GM23338 (cell line): ENCODE measurements at regions not wholly inside any gene's neighbourhood (a gene's known extent, or its start where the extent isn't known, plus 50 kb on each side); places are given as distances from the start of the nearest gene placed in this dataset.

Source experiments
- CREB1 ChIP-seq: fragments of 250-450 bp; sonication (Bioruptor Pico); IDR thresholded peaks from 2 replicates; pipeline ENCODE4 v1.5.0; 2020; ENCODE audit warnings: low read depth, mild to moderate bottlenecking, moderate library complexity
- CTCF ChIP-seq, 2 experiments: fragments of 200-600 bp in 1 of 2; sonication (generic) in 1 of 2; conservative IDR thresholded peaks; 2 replicates each; pipeline versions ENCODE4 v1.5.1 to v1.6.1; 2016 to 2017; ENCODE audit warnings: antibody characterized with exemption in 2 of 2, low read depth in 2 of 2, mild to moderate bottlenecking in 2 of 2, moderate library complexity in 1 of 2
- ETS1 ChIP-seq: IDR thresholded peaks from 2 replicates; pipeline ENCODE4 v1.6.1; 2016; ENCODE audit warnings: antibody characterized with exemption
- EZH2 ChIP-seq: fragments of 200-600 bp; sonication (generic); IDR thresholded peaks from one replicate; pipeline ENCODE4 v1.8.0; 2017; ENCODE audit warnings: antibody characterized with exemption, mild to moderate bottlenecking, low read depth; ENCODE audit not compliant: unreplicated experiment
- EZH2phosphoT487 ChIP-seq: fragments of 200-600 bp; sonication (generic); IDR thresholded peaks from one replicate; pipeline ENCODE4 v1.8.1; 2018; ENCODE audit warnings: antibody characterized with exemption; ENCODE audit not compliant: unreplicated experiment
- JUNB ChIP-seq: IDR thresholded peaks from one replicate; pipeline ENCODE4 v1.6.1; 2016; ENCODE audit warnings: antibody characterized with exemption; ENCODE audit not compliant: unreplicated experiment
- NANOG ChIP-seq: IDR thresholded peaks from 2 replicates; pipeline ENCODE4 v1.6.1; 2016; ENCODE audit warnings: antibody characterized with exemption, borderline replicate concordance
- POLR2AphosphoS5 ChIP-seq: IDR thresholded peaks from 2 replicates; pipeline ENCODE4 v1.6.1; 2016; ENCODE audit warnings: antibody characterized with exemption, low read depth
- REST ChIP-seq: IDR thresholded peaks from one replicate; pipeline ENCODE4 v1.6.1; 2018; ENCODE audit warnings: antibody characterized with exemption; ENCODE audit not compliant: unreplicated experiment
- STAT1 ChIP-seq: IDR thresholded peaks from one replicate; pipeline ENCODE4 v1.6.1; 2016; ENCODE audit warnings: antibody characterized with exemption; ENCODE audit not compliant: unreplicated experiment
- ZNF114 ChIP-seq: fragments of 250-450 bp; sonication (Bioruptor Pico); IDR thresholded peaks from 2 replicates; pipeline ENCODE4 v1.5.0; 2020; ENCODE audit warnings: mild to moderate bottlenecking, moderate library complexity

GRCh38 chr3:69563981-69564380 is 175.3 kb upstream of the MITF start:
- TF ChIP-seq REST (no peak), CTCF (conservative IDR thresholded peaks at IDR 0.05; ENCODE audit: low read depth in 2 of 2) (no peak), EZH2 (no peak), ZNF114 (CRISPR knock-in tag) (no peak), JUNB (no peak), POLR2AphosphoS5 (no peak), STAT1 (no peak), CREB1 (CRISPR knock-in tag) (no peak), EZH2phosphoT487 (no peak), ETS1 (no peak), NANOG (no peak)
